Central memory CD4-positive, alpha-beta T cell (primary cell): ENCODE measurements at regions not wholly inside any gene's neighbourhood (a gene's known extent, or its start where the extent isn't known, plus 50 kb on each side); places are given as distances from the start of the nearest gene placed in this dataset.
"Not testable (repeated sequence)": the region's sequence is repeated elsewhere in the genome, so short reads cannot be mapped to it uniquely, and the experiment has no call there.

ENCODE experiments used
- DNase-seq: peaks from one replicate; pipeline ENCODE4 v3.0.0; 2022

DNA sequence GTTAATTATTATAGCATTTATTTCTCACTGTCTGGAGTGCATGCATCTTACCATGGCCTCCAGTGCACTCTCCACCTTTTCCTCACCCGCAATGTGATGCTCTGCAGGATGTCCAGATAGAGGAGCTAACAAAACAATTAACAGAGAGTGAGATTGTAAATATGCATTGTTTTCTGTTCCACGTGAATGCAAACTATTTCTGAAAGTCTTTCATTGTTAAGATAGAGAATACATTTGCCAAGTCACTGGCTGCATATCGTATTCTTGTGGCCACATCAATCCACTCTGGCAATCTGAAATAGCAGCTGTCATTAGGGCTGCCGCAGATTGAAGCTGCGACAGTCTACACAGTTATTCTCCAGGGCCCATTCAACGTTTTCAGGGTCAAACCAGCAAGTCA lies 143.8 kb downstream of the DUSP10 start:
- no peak for DNase-seq

DNA sequence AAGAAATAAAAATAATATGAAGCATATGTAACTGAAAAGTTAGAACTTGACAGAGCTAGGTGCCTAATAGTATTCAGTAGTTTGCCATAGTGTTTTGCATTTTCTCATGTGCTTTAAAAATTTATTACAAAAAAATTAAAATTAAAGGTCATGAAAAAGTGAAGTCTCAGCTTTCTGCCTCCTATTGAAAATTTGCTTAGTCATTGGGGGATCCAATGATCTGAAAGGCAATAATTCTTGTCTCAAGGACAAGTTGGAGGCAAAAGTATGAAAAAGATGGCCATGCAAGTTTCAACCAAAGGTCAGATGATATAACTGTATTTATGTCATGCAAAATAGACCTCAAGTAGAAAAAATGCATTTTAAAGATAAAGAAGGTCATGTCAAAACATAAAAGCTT lies 140.7 kb downstream of the DUSP10 start:
- DNase-seq: no peak

DNA sequence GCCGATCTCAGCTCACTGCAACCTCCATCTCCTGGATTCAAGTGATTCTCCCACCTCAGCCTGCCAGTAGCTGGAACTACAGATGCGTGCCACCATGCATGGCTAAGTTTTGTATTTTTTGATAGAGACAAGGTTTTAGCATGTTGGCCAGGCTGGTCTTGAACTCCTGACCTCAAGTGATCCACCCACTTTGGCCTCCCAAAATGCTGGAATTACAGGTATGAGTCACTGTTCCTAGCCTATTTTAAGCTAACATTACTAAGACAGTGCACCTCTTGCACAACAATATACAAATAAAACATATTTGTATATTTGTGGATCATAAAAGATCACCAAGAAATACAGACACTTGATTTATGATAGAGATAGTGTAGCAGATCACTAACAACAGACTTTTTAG lies 139.1 kb downstream of the DUSP10 start:
- no peak for DNase-seq

DNA sequence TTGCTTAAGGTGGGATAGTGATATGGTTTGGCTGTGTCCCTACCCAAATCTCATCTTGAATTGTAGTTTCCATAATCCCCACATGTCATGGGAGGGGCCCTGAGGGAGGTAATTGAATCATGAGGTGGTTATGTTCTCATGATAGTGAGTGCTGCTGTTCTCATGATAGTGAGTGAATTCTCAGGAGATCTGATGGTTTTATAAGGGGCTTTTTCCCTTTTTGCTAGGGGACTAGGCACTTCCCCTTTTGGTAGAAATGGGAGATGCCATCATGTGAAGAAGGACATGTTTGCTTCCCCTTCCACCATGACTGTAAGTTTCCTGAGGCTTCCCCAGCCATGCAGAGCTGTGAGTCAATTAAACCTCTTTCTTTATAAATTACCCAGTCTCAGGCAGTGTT lies 137.5 kb downstream of the DUSP10 start:
- DNase-seq: not testable (repeated sequence)

DNA sequence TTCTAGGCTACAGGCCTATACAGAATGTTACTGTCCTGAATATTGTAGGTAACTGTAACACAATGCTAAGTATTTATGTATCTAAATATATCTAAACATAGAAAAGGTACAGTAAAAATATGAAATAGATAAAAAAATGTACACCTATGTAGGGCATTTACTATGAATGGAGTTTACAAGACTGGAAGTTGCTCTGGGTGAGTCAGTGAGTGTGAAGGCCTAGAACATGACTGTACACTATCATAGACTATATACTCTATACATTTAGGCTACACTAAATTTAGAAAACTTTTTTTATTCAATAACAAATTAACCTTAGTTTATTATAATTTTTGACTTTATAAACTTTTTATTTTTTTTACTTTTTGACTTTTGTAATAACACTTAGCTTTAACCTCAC lies 136.9 kb downstream of the DUSP10 start:
- no peak for DNase-seq

DNA sequence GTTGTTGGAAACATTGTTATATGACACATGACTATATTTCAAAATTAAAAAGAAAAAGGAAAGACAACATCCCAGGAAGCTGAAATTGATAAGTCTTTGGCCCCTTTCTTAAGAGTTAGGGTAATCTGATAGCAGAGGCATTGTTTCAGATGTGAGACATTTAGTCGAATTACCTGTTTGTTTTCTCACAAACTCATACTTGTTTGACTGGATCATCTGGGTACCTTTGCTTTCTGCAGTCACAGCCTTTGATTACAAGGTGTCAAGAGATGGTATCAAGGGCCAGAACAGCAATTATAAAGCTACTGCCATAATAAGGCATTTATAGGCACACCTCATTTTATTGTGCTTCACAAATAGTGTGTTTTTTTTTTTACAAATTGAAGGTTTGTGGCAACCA lies 136.3 kb downstream of the DUSP10 start:
- no peak for DNase-seq

DNA sequence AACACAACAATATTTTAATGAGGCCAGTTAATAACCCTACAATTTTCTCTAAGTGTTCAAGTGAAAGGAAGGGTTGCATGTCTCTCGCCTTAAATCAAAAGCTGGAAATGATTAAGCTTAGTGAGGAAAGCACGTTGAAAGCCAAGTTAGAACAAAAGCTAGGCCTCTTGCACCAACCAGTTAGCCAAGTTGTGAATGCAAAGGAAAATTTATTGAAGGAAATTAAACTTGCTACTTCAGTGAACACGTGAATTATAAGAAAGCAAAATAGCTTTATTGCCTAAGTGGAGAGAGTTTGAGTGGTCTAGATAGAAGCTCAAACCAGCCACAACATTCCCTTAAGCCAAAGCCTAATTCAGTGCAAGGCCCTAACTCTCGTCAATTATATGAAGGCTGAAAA lies 135.6 kb downstream of the DUSP10 start:
- DNase-seq: no peak

DNA sequence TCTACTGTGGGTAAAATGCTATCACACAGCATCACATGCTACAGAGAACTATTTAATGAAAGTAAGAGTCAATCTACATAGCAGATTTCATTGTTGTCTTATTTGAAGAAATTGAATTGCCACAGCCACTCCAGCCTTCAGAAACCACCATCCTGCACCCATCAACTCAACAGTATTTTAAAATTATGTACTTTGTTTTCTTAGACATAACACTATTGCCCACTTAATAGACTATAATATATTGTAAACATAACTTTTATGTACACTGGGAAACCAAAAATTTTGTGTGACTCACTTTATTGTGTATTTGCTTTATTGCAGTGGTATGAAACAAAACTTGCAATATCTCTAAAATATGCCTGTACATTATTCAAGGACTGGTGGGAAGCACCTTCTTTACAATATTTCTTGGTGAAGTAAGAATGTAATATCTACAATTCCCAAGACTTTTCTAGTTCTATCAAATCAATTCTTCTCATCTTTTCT lies 133.0 kb downstream of the DUSP10 start:
- DNase-seq: no peak

DNA sequence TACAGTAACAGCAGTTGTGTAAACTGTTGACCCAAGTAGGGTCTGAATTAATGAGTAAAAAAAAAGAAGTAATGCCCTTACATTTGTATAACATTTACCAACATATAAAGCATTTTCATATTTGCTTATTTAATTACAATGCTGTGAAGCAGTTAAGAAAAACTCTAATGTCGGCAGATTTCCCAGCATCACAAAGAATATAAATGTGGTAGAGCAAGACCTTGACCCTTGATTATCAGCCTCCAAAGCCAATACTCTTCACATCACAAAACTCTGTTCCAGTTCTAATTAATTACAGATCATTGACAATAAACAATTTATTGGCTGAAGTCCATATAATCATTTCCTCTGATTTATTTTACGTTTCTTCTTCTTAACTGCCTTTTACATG lies 130.2 kb downstream of the DUSP10 start:
- no peak for DNase-seq

DNA sequence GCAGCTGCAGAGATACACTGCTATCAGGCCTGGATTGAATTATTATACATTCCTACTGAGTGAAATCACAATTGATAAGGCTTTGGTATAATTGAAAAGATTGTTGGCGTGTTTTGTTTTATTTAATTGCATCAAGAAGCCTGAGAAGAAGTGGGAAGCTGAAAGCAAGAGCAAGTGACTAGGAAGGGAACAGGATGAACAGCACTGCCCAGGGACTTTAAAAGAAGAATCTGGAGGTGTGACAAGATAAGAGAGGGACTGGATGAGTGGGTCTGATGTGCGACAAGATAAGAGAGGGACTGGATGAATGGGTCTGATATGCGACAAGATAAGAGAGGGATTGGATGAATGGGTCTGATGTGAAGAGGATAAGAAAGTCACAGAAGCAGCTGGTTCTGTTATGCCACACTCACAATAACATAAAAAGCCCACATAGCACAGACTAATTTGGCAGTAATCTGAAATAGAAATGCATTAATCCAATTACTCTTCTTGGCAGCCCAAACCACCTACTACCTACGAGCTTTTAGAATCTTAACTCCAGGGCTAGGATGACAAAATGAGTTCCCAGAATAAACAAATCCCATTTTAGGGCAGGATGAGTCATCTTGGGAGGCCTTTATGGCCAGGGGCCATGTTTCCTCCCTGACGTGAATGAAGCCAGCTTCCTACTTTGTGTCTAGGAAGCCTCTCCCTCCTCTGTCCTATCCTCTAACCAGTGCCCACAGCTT lies 129.7 kb downstream of the DUSP10 start:
- no peak for DNase-seq

DNA sequence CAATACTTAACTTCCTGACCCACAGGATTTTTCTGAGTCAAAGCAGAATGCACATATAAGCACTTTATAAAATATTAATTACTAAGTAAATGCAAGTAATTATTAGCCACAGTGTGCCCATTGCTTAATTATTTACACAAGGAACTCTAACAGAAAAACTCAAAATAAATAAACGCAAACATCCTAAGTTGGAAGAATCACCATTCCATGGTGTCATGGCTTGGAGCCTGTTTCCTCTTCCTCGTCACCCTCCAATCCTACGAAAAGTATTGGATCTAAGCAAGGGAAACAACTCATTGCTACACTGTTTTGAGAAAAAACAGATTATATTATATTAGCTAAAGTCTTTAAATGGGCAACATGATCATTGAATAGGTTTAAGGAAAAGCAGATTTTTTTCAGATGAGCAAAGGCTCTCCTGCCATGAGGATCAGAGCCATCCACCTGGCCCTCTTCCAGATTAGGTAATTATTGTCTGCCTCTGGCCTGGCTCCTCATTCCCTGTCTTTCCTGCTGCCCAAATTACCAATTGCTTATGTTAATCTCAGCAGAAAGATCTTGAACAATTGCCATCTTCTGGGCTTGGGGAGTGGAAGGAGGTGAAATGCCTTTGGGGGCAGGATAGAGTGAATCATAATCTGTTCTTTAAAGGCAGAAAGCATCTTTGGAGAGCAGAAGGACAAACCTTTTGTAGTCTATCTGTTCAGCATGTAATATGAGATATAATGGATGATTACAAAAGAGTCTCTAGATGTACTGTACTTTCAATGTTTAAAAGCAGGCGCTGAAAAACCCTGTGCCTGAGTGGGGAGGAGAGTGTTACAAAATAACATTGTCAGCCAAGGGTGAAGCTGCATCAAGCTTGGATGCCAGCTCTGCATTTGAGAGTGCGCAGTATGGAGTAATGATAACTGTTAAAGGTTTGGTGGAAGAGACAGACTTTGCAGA lies 121.2 kb downstream of the DUSP10 start:
- DNase-seq: no peak

DNA sequence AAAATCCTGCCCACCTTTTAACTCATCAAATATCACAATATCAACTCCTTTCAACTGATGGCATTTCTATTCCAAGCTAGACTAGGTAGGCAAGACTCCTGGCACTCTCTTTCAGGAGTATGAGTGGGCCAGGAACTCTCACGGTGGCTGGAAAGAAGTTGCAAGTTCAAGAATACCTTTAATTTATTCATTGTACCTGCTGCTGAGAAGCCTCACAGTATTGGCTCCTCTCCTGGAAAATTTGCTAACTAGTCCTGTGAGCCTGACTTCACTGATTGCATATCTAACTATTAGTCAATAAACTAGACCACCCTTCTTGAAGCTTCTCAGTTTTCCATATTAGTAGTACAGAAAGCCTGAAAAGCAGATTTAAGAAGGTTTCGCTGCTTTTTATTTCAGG lies 120.2 kb downstream of the DUSP10 start:
- DNase-seq: no peak

DNA sequence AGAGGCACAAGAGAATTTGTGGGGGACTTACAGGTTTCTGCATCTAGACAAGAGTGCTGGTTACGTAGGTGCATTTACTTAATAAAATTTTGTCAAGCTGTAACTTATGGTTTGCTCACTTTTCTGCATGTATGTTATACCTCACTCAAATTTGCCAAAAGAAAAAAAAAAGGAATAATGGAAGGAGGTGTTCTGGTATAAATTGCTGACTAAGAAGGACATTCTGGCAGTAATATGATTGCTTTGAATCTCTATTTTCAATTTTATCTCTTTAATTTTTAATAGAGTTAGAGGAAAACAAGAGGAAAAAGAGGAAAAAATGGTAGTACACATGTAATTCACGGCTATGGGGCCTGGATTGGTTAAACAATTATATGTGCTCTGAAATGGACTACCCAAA lies 119.5 kb downstream of the DUSP10 start:
- DNase-seq: no peak

DNA sequence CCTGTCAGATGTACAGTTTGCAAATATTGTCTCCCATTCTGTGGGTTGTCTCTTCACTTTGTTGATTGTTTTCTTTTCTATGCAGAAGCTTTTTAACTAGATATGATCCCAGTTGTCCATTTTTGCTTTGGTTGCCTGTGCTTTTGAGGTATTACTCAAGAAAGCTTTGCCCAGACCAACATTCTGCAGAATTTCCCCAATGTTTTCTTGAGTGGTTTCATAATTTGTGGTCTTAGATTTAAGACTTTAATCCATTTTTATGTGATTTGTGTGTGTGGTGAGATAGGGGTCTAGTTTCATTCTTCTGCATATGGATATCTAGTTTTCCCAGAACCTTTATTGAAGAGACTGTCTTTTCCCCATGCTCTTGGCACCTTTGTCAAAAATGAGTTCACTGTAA lies 116.9 kb downstream of the DUSP10 start:
- DNase-seq: no peak

DNA sequence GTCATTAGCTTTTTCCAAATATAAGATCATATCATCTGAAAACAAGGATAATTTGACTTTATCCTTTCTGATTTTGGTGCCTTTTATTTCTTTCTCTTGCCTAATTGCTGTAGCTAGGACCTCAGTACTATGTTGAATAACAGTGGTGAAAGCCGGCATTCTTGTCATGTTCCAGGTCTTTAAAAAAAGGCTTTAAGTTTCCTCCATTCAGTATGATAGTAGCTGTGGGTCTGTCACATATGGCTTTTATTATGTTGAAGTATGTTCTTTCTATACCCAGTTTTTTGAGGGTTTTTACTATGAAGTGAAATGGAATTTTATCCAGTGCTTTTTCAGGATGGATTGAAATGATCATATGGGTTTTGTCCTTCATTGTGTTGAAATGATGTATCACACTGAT lies 115.8 kb downstream of the DUSP10 start:
- DNase-seq: no peak

DNA sequence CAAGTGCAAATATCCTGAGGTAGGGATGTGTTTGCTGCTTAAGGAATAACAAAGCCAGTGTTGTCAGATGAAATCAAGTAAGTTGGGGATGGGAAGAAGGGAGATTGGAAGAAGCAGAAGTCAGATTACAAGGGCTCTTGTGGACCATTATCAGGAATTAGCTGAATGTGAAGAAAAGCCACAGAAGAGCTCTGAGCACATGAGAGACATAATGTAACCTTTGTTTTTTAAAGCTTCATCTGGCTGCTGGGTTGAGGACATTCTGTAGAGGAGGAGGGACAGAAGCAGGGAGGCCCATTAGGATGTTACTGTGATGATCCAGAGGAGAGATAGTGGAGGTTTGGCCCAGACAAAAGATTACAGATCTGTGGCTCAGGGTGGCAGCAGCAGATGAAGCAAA lies 111.7 kb downstream of the DUSP10 start:
- no peak for DNase-seq

DNA sequence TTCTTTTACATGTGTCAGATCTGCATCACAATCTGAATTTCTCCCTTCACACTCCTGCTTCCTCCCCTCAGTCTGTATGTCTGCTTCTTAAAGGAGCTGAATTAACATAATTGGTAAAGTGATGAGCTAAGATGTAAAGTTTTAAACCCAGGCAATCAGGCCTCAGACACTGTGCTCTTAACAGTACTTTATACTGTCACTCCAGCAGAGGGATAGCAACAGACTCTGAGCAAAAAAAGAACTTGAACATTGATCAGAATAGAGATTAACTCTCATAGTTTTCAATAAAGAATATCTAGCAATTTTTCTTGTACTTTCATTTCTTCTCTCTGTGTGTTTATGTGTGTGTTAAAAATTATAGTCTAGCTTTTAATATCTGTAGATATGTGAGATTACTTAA lies 110.3 kb downstream of the DUSP10 start:
- no peak for DNase-seq

DNA sequence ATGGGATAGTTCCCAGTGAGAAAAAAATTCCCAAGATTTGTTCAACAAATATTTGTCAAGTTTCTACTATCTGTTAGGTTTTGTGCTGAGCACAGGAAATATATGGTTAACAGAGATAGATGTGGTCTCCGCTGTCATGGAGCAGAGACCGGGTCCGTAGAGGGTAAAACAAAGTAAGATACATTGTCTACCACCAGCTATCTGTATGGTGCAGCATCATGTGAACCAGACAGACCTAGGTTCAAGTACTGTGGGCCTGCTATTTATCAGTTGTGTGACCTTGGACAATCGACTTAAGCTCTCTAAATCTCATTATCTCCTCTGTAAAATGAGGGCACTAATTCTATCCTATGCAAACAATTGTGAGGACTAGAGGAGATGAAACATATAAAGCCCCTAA lies 109.8 kb downstream of the DUSP10 start:
- DNase-seq: no peak

DNA sequence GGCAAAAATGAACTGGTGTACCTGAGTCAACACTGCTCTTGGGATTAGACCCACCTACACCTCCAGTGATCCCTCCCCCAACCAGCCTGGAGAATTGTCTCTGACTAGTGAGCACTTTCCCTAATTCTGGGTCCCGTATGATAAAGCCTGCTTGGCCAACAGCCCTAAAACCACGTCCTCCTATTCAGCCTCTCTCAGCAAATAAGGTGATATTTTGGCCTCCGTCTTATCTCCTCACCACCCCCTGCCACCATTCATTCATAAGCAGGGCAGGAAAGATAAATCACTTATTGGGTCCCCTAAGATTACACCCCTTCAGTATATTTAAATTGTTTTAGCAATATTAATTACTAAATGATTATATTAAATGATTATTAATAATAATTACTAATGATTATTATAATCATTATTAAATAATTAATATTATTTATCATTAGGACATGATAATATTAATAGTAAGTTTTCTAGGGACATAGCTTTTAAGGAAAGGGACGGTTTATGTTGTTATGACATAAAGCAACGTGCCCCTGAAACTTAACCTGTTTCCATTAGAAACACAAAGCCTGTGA lies 108.0 kb downstream of the DUSP10 start:
- no peak for DNase-seq

DNA sequence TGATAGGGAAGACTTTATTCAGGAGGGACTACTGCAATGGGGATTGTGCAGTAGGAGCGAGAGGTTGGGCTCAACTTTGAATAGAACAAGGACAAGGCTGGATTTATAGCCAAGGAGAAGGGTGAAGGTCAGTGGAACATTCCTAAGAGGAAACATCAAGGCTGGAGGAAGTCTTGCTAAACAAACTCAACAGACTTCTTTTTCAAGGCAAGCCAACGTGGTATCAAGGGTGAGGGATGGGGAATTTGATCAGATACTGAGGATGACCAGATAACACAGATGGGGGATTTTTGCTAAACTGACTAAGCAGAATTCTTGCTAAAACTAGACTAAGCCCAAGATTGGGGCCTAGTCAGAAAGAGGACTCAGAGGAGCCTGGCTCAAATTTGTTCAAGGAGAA lies 107.3 kb downstream of the DUSP10 start:
- DNase-seq: no peak

DNA sequence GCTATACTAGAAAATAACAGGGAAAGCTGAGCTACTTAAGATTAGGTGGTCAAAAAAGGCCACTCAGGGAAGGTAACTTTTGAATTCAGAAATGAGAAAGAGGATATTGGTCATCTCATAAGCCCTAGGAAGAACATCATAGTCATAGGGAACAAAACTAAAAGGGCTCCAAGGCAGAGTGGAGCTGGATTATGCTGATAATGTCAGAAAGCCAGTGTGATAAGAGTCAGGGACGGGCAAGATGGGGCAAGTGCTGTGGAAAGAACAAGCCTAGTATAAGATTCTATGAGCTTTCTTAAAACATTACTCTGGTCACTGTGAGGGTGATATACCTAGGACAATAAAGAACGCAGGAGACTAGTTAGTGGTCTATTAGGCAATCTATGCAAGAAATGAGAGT lies 106.6 kb downstream of the DUSP10 start:
- no peak for DNase-seq

DNA sequence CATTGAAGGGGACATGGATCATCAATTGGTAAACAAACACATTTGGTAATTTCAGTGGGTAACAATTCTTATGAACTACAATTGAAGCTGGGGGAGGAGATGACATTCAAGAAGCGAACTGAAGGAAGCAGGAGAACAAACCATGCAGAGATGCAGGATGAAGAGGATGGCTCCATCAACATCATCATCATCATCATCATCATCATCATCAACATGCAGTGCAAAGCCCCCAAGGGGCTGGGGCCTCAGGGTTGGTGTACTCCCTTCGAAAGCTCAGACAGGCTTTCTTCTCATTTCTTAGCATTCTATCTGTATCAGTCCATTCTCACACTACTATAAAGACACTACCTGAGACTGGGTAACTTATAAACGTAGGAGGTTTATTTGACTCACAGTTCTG lies 105.8 kb downstream of the DUSP10 start:
- DNase-seq: no peak

DNA sequence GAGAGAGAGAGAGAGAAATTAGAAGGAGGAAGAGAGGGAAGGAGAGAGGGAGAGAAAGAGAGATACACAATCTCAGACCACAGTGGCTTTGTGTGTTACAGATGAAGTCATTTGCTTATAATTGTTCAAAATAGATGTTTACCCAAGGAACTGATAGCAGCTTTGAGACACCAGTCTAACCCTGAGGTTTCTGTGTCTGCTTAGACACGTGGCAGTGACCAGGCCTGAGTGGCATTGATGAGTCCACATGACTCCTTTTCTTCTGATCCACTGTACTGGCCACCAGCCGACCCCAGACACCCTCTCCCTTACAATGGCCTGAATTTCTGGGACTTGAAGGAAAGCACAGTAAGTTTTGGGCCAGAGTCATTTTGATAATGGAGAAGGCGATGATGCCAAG lies 104.9 kb downstream of the DUSP10 start:
- DNase-seq: no peak

DNA sequence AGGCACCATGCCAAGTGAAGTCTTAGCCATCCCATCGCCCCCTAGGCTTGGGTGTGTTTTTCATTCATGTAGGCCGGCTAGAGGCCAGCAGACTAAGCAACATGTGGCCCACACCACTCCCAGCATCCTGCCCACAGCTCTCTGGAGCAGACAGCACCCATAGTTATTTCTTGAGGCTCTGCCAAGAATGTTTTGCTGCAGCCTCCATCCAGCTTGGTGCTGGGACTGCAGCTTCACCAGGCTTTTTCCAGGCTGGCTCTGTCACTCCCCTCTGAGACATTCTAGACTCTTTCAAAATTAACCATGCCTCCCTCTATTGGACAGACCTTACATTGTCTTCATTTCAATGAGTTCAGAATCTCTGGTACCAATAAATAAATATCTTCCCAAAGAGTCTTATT lies 104.2 kb downstream of the DUSP10 start:
- DNase-seq: no peak
